ENCODE measurements at regions not wholly inside any gene's neighbourhood (a gene's known extent, or its start where the extent isn't known, plus 50 kb on each side); places are given as distances from the start of the nearest gene placed in this dataset.
"Not testable (repeated sequence)": the region's sequence is repeated elsewhere in the genome, so short reads cannot be mapped to it uniquely, and the experiment has no call there.

DNA sequence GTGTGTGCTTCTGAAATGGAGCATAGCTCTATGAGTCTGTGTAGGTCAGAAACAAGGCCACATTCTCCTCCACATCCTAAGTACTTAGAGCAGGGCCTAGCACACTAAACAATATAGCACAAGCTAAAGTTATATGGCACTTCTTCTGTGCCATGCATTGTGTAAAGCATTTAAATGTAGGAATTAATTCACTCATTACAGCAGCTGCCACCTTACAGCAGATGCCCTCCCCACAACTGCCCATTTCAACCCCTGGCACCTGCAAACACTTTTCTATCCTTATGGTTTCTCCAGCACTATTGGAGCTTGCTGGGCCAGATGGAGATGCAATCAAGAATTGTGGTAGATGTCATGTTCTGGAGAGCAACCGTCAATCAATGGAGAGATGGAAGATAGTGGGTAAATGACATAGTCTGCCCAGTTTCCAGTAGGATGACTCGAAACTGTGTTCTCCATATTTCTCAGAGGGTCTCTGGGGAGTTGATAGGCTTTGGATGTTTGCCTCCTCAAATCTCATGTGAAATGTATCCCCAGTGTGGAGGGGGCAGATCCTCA is 373.7 kb downstream of the DOK5 start:
- DNase-seq (ENCODE audit: low read depth): no peak

DNA sequence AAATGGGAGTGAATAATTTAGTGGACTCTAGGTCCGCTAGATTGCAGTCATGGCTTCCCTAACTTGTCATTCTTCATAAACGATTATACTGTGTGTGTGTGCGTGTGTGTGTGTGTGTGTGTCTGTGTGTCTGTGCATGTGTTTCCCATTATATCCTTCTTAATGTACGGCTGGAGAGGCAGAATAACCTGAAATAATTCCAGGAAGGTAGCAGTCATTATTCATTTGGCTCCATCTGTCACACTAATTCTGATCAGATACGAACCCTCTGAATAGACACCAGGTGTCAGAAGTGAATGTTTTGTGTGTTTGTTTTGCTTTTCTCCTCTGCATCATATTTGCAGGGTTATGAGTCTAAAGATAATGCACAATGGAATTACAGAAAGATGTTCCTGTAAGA is 372.9 kb downstream of the DOK5 start:
- DNase-seq (ENCODE audit: low read depth): no peak

DNA sequence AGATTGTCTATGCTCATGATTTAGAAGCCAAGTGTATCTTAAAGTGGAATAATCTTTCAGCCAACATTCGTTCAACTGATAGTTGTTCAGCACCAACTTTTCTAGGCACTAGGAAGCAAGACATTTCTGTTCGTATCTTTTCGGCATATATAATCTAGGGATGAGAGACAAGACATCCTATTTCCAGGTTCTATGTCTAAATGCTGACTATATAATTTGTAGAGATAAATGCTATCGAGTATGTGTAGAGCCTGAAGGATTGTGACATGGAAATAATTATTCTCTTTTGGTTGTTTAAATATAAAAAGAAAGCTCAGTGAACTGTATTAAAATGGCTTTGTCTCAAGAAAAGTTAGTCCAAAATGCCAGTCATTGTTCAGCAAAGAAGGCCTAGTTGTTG is 371.6 kb downstream of the DOK5 start:
- DNase-seq (ENCODE audit: low read depth): no peak

DNA sequence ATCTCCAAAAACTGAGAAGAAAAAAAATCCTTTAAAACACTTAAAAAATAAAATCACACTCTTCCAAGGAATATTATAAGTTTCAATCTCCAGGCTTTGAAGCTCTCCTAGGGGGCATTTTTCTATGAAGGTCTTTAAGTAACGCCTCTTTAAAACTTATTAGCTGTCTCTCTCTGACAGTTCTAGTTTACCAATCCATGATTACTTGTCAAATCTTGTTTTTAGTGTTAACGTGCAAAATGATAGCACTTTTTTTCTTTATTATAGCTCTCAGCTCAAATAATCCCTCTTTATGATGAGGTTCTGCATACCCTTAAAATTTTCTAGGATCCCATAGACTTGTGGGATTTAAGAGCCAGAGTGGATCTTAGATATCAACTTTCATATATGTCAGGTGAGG is 369.0 kb downstream of the DOK5 start:
- DNase-seq (ENCODE audit: low read depth): no peak

DNA sequence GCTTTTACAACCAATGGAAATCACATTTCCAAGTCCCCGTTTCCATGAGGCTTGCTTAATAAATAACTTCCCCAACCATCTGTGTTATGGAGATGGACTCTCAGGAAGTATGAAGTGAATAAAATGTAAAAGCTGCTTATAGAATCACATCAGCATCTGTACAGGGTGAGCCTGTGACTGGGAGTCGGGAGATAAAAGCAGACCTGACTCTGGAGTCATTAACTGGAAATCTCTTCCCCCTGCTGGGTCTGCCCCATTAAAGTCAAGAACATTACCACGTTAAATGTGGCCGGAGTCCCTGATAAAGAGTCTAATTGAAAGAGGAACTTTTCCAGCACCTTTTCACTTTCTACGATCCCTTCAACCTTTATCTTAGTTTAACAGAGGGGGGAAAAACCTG is 368.5 kb downstream of the DOK5 start:
- DNase-seq (ENCODE audit: low read depth): no peak

DNA sequence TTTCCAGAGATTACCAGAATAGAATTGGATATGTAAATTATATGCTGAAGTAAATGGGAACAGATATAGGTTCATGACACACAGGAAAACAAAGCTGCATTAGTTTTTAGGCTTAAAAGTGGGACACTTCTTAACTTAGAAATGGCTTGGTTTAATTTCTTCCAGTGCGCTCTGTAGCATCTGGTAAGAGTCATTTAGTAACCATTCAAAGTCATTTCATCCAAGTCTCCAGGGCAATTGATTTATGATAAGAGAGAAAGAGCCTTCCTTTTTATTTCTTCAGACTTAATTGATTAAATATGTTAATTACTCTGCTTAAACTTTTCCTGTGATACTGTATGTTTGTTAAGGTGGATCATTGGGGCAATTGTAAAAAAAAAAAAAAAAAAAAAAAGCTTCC is 368.0 kb downstream of the DOK5 start:
- no peak for DNase-seq (ENCODE audit: low read depth)

DNA sequence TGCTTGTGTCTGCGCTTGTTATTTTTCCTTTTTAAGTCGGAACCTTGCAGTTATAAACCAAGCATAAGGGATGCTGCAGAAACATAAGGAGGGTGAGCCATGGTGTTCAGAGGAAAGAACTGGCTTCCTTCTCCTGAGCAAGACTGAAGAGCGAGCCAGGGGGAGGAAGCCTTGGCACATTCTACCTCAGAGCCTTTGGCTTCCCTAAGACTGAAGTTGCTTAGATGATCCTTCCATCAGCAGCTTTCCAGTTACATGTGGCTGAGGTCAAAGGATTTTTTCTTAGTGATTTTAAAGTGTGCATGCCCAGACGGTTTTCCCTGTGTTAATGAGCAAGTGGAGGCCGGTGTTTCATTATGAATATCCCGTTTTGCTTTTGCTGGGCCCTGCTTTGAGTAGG is 363.8 kb downstream of the DOK5 start:
- DNase-seq (ENCODE audit: low read depth): no peak

DNA sequence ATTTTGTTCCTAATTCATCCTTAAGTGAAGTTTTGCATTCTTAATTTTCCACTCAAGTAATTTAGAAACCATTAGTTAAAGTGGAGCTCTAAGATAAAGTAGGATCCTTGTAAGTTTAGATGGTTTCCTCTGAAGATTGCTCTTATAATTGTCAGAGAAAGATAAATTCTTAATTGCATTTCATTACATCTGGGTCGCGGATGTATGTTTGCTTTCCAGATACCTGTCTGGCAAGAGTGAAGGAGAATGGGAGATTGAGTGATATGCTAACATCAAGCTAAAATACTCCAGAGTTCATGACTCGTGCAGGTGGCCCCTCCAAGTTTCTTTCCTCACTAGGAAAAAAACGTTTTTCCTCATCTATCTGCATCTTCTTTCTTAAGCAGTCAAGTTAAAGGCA is 361.8 kb downstream of the DOK5 start:
- no peak for DNase-seq (ENCODE audit: low read depth)

DNA sequence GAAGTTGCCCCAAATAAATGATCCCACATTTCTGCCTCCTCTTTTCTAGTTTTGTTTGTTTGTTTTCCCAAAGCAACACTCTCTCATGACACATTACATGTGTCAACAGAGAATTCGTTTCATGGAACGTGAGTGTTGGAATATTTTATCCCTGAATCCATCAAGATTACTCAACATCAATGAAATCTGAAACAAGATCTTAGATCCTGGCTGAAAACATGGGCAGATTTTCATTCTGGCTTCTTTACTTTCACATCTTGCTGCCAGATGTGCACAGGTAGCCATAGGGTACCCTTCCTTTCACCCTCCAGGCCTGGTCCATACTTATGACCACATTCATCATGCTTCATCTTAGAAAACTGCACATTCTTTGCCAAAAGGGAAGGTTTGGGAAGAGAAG is 347.0 kb downstream of the DOK5 start:
- DNase-seq (ENCODE audit: low read depth): peak; percentile 15

DNA sequence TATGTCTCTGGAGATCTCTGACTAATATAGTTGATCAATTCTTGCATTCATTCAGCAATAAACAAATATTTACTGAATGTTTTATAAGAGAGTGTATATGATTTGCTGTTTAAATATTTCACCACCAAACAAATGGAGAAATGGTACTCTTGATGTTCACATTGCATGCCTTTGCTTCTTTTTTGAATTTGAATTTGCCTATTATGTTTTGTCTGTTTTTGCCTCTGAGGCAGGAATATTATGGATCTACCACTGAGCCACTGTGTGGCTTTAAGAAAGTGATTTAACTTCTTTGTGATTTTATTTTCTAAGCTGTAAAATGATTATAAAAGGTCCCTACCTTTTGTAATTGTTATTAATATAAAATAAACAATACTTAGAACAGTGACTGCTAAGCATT is 345.0 kb downstream of the DOK5 start:
- DNase-seq (ENCODE audit: low read depth): no peak

DNA sequence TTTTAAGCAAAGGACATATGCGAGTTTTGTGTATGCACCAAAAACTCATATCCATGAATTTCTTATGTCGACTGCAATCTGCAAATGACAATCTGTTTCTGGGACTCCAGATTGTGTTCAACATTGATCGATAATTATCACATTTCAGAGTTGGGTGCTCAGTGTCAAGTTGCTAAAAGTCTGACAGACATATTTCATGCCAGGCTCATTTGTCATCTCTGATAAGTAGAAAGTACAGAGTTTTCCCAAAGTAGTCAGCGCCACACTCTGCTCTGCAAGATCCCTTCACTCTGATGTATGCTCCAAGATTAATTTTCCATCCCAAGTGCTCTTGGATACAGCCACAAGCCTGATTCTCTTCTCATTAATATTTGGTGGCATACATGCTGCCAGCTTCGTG is 331.1 kb downstream of the DOK5 start:
- DNase-seq (ENCODE audit: low read depth): no peak

DNA sequence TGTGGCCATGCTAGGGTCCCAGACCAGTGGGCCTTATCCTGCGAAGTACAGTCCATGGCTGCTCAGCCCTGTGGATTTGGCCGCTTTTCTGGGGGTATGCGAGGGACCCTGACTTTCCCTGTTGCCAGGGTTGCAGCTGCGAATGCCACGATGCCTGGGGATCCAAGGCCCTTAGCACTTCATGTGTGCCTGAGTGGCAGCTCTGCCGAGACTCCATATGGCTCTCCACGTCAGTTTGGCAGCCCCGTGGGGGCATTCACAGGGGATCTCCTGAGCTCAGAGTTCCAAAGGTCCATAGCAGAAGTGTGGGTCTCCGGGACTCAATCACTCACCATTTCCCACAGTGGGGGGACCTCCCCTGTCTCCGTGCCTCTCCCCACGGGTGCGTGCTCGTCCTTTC is 319.5 kb downstream of the DOK5 start:
- DNase-seq (ENCODE audit: low read depth): no peak

DNA sequence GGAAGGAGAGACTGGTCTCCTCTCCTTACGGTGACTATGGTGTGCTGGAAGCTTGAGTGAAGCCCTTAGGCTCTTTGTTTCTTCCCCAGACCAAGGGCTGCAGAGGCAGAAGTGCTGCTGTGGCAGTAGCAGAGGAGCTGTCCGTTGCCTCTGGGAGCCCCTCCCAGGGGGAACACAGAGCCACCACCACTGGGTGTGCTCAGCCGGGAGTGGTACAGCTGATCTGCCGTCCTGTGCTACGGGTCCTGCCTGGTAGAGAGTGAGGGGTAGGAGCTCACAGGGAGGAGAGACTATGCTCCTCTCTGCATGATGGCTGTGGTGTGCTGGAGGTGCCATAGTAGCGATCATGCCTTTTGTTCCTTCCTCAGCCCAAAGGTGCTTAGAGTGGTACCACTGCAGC is 318.7 kb downstream of the DOK5 start:
- no peak for DNase-seq (ENCODE audit: low read depth)

DNA sequence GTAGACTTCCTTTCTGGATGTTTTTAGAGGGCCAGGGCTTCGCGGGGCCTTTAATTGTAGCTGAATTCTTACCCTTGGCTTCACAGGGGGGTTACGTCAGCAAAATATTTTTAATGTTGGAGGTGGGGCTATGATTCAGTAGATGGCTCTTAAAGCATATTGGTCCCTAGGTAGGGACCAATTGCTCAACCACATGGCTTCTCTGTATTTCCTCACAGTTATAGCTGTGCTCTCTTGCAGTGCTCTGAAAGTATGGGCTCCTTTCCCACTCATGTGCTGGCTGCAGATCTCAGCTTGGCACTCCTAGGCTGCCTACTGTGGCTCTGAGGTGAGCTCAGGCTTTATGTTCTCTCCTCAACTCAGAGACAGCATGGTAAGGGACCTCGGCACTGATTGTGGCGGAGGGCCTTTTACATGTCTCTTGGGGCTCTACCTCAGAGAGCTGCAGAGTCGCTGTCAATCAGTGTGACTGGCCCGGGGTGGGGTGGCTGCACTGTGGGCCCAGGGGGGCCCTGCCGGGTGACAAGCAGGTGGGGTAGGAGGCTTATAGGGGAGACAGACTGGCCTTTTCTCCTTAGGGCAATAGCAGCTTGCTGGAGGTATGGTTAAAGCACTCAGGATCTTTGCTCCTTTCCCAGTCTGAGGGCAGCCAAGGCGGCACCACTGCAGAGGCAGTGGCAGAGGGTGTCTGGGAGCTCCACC is 318.0 kb downstream of the DOK5 start:
- DNase-seq (ENCODE audit: low read depth): peak; percentile 5

DNA sequence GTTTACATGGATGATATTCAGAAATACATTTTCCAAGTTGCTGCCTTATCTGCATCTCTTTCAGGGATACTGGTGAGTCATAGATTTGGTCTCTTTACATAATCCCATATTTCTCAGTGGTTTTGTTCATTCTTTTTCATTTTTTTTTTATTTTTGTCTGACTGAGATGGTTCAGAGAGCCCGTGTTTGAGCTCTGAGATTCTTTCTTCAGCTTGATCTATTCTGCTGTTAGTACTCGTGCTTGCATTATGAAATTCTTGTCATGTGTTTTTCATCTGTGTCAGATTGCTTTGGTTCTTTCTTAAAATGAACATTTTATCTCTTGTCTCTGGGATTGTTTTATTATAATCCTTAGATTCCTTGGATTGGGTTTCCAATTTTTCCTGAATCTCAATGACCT is 317.3 kb downstream of the DOK5 start:
- DNase-seq (ENCODE audit: low read depth): no peak

DNA sequence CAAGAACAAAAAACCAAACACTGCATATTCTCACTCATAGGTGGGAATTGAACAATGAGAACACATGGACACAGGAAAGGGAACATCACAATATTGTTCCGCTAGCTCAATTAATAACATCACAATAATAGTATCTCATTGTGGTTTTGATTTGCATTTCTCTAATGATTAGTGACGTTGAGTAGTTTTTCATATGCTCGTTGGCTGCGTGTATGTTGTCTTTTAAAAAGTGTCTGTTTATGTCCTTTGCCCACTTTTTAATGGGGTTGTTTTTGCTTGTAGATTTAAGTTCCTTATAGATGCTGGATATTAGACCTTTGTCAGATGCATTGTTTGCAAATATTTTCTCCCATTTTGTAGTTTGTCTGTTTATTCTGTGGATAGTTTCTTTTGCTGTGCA is 312.9 kb downstream of the DOK5 start:
- not testable (repeated sequence) for DNase-seq (ENCODE audit: low read depth)

DNA sequence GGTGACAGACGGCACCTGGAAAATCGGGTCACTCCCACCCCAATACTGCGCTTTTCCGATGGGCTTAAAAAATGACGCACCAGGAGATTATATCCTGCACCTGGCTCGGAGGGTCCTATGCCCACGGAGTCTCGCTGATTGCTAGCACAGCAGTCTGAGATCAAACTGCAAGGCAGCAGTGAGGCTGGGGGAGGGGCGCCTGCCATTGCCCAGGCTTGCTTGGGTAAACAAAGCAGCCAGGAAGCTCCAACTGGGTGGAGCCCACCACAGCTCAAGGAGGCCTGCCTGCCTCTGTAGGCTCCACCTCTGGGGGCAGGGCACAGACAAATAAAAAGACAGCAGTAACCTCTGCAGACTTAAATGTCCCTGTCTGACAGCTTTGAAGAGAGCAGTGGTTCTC is 307.4 kb downstream of the DOK5 start:
- DNase-seq (ENCODE audit: low read depth): not testable (repeated sequence)

DNA sequence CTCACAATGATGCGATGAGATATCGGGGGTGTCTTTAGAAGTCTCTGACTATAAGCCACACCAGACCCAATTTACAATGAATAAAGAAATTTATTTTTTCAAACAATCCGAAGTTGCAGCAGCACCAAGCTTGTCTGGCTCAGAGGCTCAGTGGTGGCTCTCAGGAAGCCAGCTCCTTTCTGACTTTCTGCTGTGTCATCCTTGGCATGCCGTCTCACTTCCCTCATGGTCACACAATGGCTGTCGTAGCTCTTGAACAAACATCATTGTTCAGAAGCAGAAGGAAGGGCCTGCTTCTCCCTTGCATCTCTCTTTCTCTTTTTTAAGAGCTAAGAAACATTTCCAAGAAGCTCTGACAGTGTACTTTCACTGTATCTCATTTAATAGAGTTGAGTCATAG is 299.0 kb downstream of the DOK5 start:
- DNase-seq (ENCODE audit: low read depth): no peak

DNA sequence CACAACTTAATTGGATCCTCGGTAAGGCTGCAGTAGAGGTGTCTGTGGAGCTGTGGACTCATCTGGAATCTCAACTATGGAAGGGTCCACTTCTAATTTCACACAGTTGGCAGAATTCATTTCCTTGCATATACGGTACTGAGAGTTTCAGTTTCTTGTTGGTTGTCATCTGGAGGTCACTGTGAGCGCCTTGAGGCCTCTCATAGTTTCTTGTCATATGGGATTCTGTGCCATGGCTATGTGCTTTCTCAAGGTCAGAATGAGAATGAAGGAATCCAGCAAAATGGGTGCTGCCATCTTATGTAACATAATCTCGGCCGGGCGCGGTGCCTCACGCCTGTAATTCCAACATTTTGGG is 298.2 kb downstream of the DOK5 start:
- DNase-seq (ENCODE audit: low read depth): no peak

DNA sequence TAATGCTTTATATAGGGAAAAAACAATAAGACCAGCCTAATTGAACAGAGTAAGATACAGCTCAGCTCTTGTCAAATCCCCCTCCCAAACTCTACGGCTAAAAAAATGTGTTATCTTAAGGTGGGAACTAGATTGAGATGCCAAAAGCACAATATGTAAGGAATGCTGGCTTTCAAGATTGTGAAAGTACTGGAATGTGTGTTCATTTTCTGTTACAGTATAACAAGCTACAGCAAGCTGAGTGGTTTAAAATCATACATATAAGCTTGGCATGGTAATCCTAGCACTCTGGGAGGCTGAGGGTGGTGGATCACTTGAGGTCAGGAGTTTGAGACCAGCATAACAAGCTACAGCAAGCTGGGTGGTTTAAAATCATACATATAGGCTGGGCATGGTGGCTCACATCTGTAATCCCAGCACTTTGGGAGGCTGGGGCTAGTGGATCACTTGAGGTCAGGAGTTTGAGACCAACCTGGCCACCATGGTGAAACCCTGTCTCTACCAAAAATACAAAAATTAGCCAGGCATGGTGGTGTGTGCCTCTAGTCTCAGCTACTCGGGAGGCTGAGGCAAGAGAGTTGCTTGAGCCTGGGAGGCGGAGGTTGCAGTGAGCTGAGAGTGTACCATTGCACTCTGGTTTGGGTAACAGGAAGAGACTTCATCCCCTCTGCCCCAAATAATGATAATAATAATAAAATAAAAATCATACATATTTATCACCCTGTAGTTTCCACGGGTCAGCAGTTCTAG is 297.7 kb downstream of the DOK5 start:
- DNase-seq (ENCODE audit: low read depth): no peak

DNA sequence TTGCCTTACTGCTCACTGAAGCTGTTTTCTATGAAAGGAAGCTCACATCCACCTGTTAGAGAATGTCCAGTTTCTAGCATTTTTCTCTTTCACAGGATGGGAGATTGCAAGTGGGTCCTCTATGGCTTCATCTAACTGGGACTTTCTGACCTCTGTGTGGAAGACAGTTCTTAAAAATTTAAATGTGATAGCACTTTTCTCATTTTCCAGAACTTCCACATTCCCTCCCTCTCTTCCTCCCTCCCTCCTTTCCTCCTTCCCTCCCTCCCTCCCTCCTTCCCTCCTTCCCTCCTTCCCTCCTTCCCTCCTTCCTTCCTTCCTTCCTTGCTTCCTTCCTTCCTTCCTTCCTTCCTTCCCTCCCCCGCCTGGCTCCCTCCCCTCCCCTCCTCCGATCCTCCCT is 291.1 kb downstream of the DOK5 start:
- DNase-seq (ENCODE audit: low read depth): no peak

DNA sequence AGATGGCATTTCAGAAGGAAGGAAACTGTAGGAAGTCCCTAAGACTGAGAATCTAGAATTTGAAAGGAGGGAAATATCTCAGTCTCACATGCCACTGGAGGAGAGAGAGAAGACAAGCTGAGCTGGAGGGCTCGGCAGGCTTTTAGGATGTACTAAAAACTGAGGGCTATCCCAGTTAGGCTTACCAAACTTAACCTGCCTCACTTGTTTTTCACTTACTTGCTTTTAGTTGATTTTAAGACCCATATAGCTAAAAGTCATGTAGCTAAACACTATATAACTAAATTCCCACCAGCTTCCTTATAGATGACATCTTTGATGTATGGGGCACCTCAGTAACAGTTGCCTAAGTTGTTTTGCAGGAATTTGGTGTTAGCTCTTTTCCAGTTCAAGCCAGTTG is 288.0 kb downstream of the DOK5 start:
- DNase-seq (ENCODE audit: low read depth): no peak

DNA sequence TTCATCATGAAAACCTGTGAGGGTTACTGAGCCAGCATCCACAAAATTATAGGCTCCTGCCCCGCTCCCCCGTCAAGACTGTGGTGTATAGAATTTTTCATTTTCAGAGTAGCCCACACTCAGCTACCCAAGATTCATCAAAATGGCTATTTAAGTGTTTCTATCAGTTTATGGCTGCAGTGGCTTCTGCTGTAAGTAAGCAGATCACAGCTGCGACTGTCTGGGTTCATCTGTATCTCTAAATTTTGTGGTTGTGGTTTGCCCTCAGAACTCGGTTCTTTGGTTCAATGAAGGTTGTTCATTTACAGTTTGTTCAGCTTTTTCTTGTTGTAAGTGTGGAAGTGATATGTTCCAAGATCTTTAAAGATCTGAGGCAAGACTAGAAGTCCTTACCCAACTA is 284.2 kb downstream of the DOK5 start:
- no peak for DNase-seq (ENCODE audit: low read depth)

DNA sequence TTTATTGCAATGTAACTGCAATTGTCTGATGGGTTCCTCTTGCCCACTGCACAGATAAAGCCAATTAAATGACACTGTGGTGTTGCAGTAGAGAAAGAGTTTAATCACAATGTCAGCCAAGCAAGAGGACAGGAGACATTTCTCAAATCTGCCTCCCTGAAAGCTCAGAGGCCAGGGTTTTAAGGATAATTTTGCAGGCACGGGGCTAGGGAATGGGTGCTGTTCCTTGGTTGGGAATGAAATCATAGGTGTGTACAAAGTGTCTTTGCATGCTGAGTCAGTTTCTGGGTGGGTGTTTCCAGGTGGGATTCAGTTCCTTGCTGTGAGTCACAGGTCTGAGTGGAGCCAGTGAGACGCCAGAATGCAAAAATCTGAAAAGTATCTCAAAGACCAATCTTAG is 271.4 kb downstream of the DOK5 start:
- no peak for DNase-seq (ENCODE audit: low read depth)
